Right lobe of liver (tissue), 6 donors: ENCODE measurements at regions not wholly inside any gene's neighbourhood (a gene's known extent, or its start where the extent isn't known, plus 50 kb on each side); places are given as distances from the start of the nearest gene placed in this dataset.

Experiments
- ATAC-seq, 4 donors: fragments of 200-7000 bp; cut with Tn5 transposase; one replicate each; pipeline ENCODE4 v1.9.1; 2020; ENCODE audit warnings: mild to moderate bottlenecking in 4 of 4, moderate library complexity in 4 of 4
- DNase-seq, 3 donors: peaks; one replicate each; pipeline ENCODE4 v3.0.0-alpha.2; 2020
- H3K27ac ChIP-seq, 3 donors: fragments of 200-600 bp; one replicate each; pipeline ENCODE4 v1.8.0; 2022
- H3K27me3 ChIP-seq, 2 donors: fragments of 200-600 bp; one replicate each; pipeline ENCODE4 v1.8.0; 2022
- H3K36me3 ChIP-seq, 4 donors: fragments of 200-600 bp; sonication (generic) in 1 of 4; one replicate each; pipeline versions ENCODE4 v1.5.1 to v1.8.0; 2017 to 2022; ENCODE audit warnings: control low read depth in 1 of 4
- H3K4me1 ChIP-seq, 4 donors: fragments of 200-600 bp; sonication (generic) in 1 of 4; one replicate each; pipeline versions ENCODE4 v1.5.1 to v1.8.0; 2017 to 2022; ENCODE audit warnings: control low read depth in 1 of 4
- H3K4me3 ChIP-seq, 3 donors: fragments of 200-600 bp; one replicate each; pipeline ENCODE4 v1.8.0; 2022
- H3K9me3 ChIP-seq, 4 donors: fragments of 200-600 bp; sonication (generic) in 1 of 4; one replicate each; pipeline versions ENCODE4 v1.5.1 to v1.8.0; 2017 to 2022; ENCODE audit warnings: control low read depth in 1 of 4
- POLR2A ChIP-seq: fragments of 450-650 bp; IDR thresholded peaks from one replicate; pipeline ENCODE4 v1.6.1; 2017; ENCODE audit warnings: antibody characterized with exemption, mild to moderate bottlenecking
- WGBS: methylation state at CpG from one replicate; pipeline ENCODE4 v1.1.6; 2018; ENCODE audit warnings: low coverage, low lambda C conversion rate; ENCODE audit not compliant: insufficient coverage; ENCODE audit errors: missing lambda C conversion rate; 5-methylcytosine and 5-hydroxymethylcytosine counted together
- intact Hi-C, 2 donors: fragments of 100-400 bp; cut with DNase I; formaldehyde crosslinking; loops; one replicate each; pipeline versions ENCODE4 v1.11.2 to v1.14.1; 2022
- TF ChIP-seq, protein P1 (sequence below), 4 donors: fragments of 200-600 bp in 3 of 4; fragments of 450-650 bp in 1 of 4; IDR thresholded peaks; one replicate each; pipeline versions ENCODE4 v1.5.1 to v1.8.0; 2016 to 2022; ENCODE audit warnings: antibody characterized with exemption in 4 of 4, mild to moderate bottlenecking in 2 of 4
- donor health status: DM: no; HTN: yes; CAD: no.
- donor health status: DM: no; HTN: no; CAD: no.
- donor health status: DM: no; HTN: no; CAD: no.
- donor health status: DM: no; HTN: yes; CAD: no.
- donor health status: DM: no; HTN: yes; CAD: no.

DNA sequence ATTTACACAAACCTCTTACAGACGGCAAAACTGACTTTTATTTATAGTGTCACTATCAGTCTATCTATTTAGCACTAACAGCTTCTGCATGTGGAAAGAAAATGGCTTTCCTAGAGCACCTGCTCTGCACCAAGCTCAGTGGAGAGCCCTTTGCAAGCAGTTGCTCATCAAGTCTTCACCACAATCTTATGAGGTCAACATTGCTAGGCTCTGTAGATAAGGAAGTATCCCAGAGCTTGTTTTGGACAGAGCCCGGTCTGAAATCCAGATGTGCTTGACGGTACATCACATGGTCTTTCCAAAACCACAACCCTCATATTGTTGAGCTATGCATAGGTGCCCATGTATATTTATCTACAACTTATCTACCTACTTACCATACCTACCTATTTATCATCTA lies 572.7 kb upstream of the CDH5 start:
- Histone ChIP-seq H3K27me3 (no peaks in the 10 kb centered on the region), H3K4me1 (no peaks in the 10 kb centered on the region), H3K4me3 (no peak overlapping the region), H3K9me3 (no peaks in the 10 kb centered on the region), H3K36me3 (no peaks in the 10 kb centered on the region), H3K27ac (no peak overlapping the region)
- intact Hi-C loops = no loop called here
- TF ChIP-seq, protein P1, sequence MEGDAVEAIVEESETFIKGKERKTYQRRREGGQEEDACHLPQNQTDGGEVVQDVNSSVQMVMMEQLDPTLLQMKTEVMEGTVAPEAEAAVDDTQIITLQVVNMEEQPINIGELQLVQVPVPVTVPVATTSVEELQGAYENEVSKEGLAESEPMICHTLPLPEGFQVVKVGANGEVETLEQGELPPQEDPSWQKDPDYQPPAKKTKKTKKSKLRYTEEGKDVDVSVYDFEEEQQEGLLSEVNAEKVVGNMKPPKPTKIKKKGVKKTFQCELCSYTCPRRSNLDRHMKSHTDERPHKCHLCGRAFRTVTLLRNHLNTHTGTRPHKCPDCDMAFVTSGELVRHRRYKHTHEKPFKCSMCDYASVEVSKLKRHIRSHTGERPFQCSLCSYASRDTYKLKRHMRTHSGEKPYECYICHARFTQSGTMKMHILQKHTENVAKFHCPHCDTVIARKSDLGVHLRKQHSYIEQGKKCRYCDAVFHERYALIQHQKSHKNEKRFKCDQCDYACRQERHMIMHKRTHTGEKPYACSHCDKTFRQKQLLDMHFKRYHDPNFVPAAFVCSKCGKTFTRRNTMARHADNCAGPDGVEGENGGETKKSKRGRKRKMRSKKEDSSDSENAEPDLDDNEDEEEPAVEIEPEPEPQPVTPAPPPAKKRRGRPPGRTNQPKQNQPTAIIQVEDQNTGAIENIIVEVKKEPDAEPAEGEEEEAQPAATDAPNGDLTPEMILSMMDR (IDR thresholded peaks at IDR 0.05) = no peak
- no peak for TF ChIP-seq POLR2A
- 32% methylated on average over 3 of the region's 3 CpGs for WGBS
- DNase-seq (no peak), ATAC-seq (no peak)

DNA sequence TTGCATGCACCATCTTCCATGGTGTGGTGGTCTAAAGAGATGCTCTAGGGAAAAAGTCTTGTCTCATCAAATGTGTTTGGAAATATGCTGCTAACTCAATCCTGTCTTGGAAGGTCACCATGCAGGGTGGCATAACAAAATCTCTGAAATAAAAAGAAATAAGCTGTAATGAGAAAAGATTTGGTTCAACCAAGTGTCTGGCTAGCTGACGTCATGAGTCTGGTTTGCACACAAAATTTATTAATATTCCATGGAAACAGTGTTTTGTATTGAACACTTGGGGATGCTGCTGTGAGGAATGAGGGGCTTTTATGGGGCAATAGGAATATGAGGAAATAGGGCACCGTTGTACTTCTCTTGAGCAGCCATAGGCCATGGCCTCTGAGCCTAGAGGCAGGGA lies 575.7 kb upstream of the CDH5 start:
- Histone ChIP-seq H3K36me3 (no peaks in the 10 kb centered on the region), H3K4me3 (no peak overlapping the region), H3K9me3 (no peaks in the 10 kb centered on the region), H3K27ac (no peak overlapping the region), H3K4me1 (no peaks in the 10 kb centered on the region), H3K27me3 (no peaks in the 10 kb centered on the region)
- ATAC-seq (no peak), DNase-seq (no peak)
- 43% methylated on average over 2 of the region's 2 CpGs for WGBS
- intact Hi-C loops = no loop called here
- TF ChIP-seq, protein P1 (IDR thresholded peaks at IDR 0.05) = no peak
- TF ChIP-seq POLR2A = no peak

DNA sequence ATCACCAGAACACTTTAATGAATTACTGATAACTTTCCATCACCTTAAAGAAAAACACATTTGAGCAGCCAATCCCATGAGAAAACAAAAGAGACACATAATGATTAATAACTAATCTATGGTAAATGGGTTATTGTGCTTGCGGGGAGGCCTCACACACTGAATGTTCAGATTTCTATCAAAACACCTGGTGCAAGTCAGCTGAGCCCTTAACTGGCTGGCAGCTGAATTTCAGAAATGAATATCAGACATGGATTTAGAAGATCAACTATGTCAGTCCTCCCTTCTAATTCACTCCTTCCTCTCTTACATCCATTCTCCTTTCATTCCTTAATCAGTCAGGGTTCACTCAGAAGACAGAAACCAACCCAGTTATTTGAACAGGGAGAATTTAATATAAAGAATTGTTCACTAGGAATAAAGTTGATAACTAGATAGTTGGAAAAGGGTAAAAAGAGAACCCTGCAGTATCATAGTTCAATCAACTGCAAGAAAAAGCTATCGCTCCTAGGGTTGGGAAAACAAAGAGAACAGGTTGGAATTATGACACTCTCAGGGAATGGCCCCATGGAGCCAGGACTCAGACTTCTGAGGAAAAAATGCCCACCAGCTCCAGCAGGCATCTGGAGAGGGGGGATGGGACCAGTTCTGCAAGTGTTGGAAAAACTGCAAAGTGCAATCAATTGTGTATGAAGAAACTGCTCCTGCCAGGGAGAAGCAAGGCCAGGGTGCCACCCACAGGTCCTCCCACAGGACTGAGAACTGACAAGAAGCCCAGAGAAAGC lies 577.1 kb upstream of the CDH5 start:
- Histone ChIP-seq H3K27ac (no peak overlapping the region), H3K4me1 (no peaks in the 10 kb centered on the region), H3K9me3 (no peaks in the 10 kb centered on the region), H3K27me3 (no peaks in the 10 kb centered on the region), H3K36me3 (no peaks in the 10 kb centered on the region), H3K4me3 (no peak overlapping the region)
- ATAC-seq (no peak), DNase-seq (no peak)
- WGBS = 95% methylated on average over 2 of the region's 2 CpGs
- intact Hi-C loops = no loop called here
- TF ChIP-seq POLR2A = no peak
- TF ChIP-seq, protein P1 (IDR thresholded peaks at IDR 0.05) = no peak

DNA sequence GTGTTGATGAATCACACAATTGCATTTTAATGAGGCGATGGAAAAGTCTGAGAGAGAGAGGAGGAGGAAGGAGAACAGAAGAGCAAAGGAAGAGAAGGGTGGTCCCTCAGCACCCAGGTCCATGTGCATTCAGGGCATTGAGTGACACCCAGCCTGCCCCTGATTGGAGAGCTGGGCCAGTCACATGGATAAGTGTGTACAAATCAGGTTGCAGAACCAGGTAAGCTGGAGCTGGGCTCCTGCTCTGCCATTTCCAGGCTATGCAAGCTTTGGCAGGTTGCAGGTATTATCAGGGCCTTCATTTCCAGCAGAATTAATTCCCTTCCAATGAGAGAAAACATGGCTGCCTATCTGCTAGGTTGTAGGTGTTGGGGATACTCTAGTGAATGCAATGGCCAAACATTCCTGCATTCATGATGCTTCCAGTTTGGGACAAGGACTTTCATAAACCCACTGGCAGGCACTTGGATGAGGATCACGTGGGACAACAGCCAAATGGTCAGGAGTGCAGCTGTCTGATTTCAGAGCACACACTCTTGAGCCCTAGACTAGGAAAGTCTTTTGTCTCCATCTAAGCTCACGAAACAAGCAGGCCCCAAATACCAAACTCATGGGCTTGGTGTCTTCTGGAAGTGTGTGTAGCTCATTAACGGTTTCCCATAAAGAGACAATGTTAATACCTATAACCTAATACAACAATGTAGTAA lies 577.9 kb upstream of the CDH5 start:
- H3K36me3 ChIP-seq = no peaks in the 10 kb centered on the region
- TF ChIP-seq, protein P1 (IDR thresholded peaks at IDR 0.05) = no peak
- no peak for TF ChIP-seq POLR2A
- intact Hi-C loops = no loop called here
- 74% methylated on average over 4 of the region's 4 CpGs for WGBS
- DNase-seq (no peak), ATAC-seq (no peak)
- H3K9me3 ChIP-seq = no peaks in the 10 kb centered on the region
- H3K4me3 ChIP-seq = no peak overlapping the region
- H3K27ac ChIP-seq = no peak overlapping the region
- no peaks in the 10 kb centered on the region for H3K27me3 ChIP-seq
- H3K4me1 ChIP-seq = no peaks in the 10 kb centered on the region
